H9 (cell line): ENCODE measurements at regions not wholly inside any gene's neighbourhood (a gene's known extent, or its start where the extent isn't known, plus 50 kb on each side); places are given as distances from the start of the nearest gene placed in this dataset.

ENCODE experiments used
- DNase-seq: peaks from one replicate; pipeline ENCODE4 v3.0.0-alpha.2; 2017
- H2AFZ ChIP-seq: one replicate; pipeline ENCODE4 v1.6.1; 2013; ENCODE audit warnings: mild to moderate bottlenecking, low read length, control low read depth, moderate library complexity
- H2AK5ac ChIP-seq: 2 replicates; pipeline ENCODE4 v1.6.1; 2013; ENCODE audit warnings: low read length, control low read depth, mixed read lengths; ENCODE audit not compliant: insufficient read length
- H2BK120ac ChIP-seq: one replicate; pipeline ENCODE4 v1.6.1; 2013; ENCODE audit warnings: low read depth, mild to moderate bottlenecking, low read length, control low read depth, inconsistent platforms; ENCODE audit not compliant: poor library complexity, severe bottlenecking
- H2BK12ac ChIP-seq: 2 replicates; pipeline ENCODE4 v1.6.1; 2013; ENCODE audit warnings: low read length, control low read depth, mixed read lengths, low read depth; ENCODE audit not compliant: insufficient read length
- H2BK15ac ChIP-seq: 2 replicates; pipeline ENCODE4 v1.6.1; 2013; ENCODE audit warnings: low read depth, low read length, control low read depth
- H2BK20ac ChIP-seq: one replicate; pipeline ENCODE4 v1.6.1; 2013; ENCODE audit warnings: low read depth, mild to moderate bottlenecking, low read length, control low read depth, inconsistent platforms; ENCODE audit not compliant: poor library complexity, severe bottlenecking
- H2BK5ac ChIP-seq: 2 replicates; pipeline ENCODE4 v1.6.1; 2013; ENCODE audit warnings: low read length, control low read depth, mixed read lengths; ENCODE audit not compliant: insufficient read length
- H3K14ac ChIP-seq: 2 replicates; pipeline ENCODE4 v1.6.1; 2013; ENCODE audit warnings: low read length, control low read depth; ENCODE audit not compliant: insufficient read depth
- H3K18ac ChIP-seq: 2 replicates; pipeline ENCODE4 v1.6.1; 2013; ENCODE audit warnings: low read depth, mild to moderate bottlenecking, mixed read lengths, low read length, control low read depth; ENCODE audit not compliant: insufficient read length
- H3K23ac ChIP-seq: 2 replicates; pipeline ENCODE4 v1.6.1; 2013; ENCODE audit warnings: low read length, control low read depth, mixed read lengths, low read depth; ENCODE audit not compliant: insufficient read length
- H3K23me2 ChIP-seq: 2 replicates; pipeline ENCODE4 v1.6.1; 2013; ENCODE audit warnings: low read depth, mild to moderate bottlenecking, mixed read lengths, low read length, control low read depth; ENCODE audit not compliant: insufficient read length, poor library complexity, severe bottlenecking
- H3K27ac ChIP-seq: 2 replicates; pipeline ENCODE4 v1.5.1; 2013; ENCODE audit warnings: low read length, control low read depth, mixed read lengths, low read depth; ENCODE audit not compliant: insufficient read length
- H3K27me3 ChIP-seq: 2 replicates; pipeline ENCODE4 v1.6.1; 2013; ENCODE audit warnings: low read length, control low read depth, inconsistent platforms; ENCODE audit not compliant: insufficient read depth
- H3K4ac ChIP-seq: 2 replicates; pipeline ENCODE4 v1.6.1; 2013; ENCODE audit warnings: low read depth, mild to moderate bottlenecking, control low read depth, inconsistent platforms, low read length, moderate library complexity
- H3K4me1 ChIP-seq: 2 replicates; pipeline ENCODE4 v1.6.1; 2013; ENCODE audit warnings: low read length, control low read depth, inconsistent platforms; ENCODE audit not compliant: insufficient read depth
- H3K4me2 ChIP-seq: 2 replicates; pipeline ENCODE4 v1.6.1; 2013; ENCODE audit warnings: low read length, control low read depth, mixed read lengths; ENCODE audit not compliant: insufficient read length, insufficient read depth
- H3K56ac ChIP-seq: 2 replicates; pipeline ENCODE4 v1.6.1; 2013; ENCODE audit warnings: low read depth, mild to moderate bottlenecking, mixed read lengths, low read length, control low read depth; ENCODE audit not compliant: insufficient read length
- H3K79me1 ChIP-seq: 2 replicates; pipeline ENCODE4 v1.6.1; 2013; ENCODE audit warnings: low read depth, mild to moderate bottlenecking, moderate library complexity, low read length, control low read depth, inconsistent platforms; ENCODE audit not compliant: insufficient read depth, poor library complexity, severe bottlenecking
- H3K79me2 ChIP-seq: 2 replicates; pipeline ENCODE4 v1.6.1; 2013; ENCODE audit warnings: low read length, control low read depth, inconsistent platforms; ENCODE audit not compliant: insufficient read depth
- H3K9ac ChIP-seq: 2 replicates; pipeline ENCODE4 v1.6.1; 2013; ENCODE audit warnings: low read length, control low read depth, mixed read lengths; ENCODE audit not compliant: insufficient read length; ENCODE audit errors: extremely low read depth
- H3K9me3 ChIP-seq: one replicate; pipeline ENCODE4 v1.6.1; 2013; ENCODE audit warnings: low read depth, low read length, inconsistent platforms; ENCODE audit not compliant: control insufficient read depth
- H3T11ph ChIP-seq: one replicate; pipeline ENCODE4 v1.6.1; 2013; ENCODE audit warnings: mild to moderate bottlenecking, low read length, control low read depth, inconsistent platforms
- H4K20me1 ChIP-seq: one replicate; pipeline ENCODE4 v1.6.1; 2013; ENCODE audit not compliant: control insufficient read depth, insufficient read length, insufficient read depth
- H4K5ac ChIP-seq: 2 replicates; pipeline ENCODE4 v1.6.1; 2013; ENCODE audit warnings: low read depth, mild to moderate bottlenecking, mixed read lengths, low read length, control low read depth; ENCODE audit not compliant: insufficient read length
- H4K8ac ChIP-seq: replicated peaks from 2 replicates; pipeline ENCODE4 v1.6.1; 2013; ENCODE audit warnings: low read length, control low read depth, mixed read lengths, low read depth; ENCODE audit not compliant: insufficient read length
- H4K91ac ChIP-seq: 2 replicates; pipeline ENCODE4 v1.6.1; 2013; ENCODE audit warnings: low read depth, mild to moderate bottlenecking, moderate library complexity, mixed read lengths, low read length, control low read depth; ENCODE audit not compliant: insufficient read length
- H3K27ac Mint-ChIP-seq, 3 experiments: 2 replicates in 2 of 3; 3 replicates in 1 of 3; pipeline ENCODE4 v1.8.0; 2020 to 2021; ENCODE audit warnings: mixed read lengths in 3 of 3, mild to moderate bottlenecking in 1 of 3, moderate library complexity in 1 of 3
- H3K27me3 Mint-ChIP-seq: 2 replicates; pipeline ENCODE4 v1.8.0; 2021; ENCODE audit warnings: low read depth, mild to moderate bottlenecking, moderate library complexity, mixed read lengths
- H3K36me3 Mint-ChIP-seq, 3 experiments: 2 replicates in 2 of 3; 3 replicates in 1 of 3; pipeline ENCODE4 v1.8.0; 2020 to 2021; ENCODE audit warnings: low read depth in 3 of 3, mixed read lengths in 3 of 3; ENCODE audit not compliant: insufficient read depth in 1 of 3
- H3K4me1 Mint-ChIP-seq, 2 experiments: 2 replicates each; pipeline ENCODE4 v1.8.0; 2020; ENCODE audit warnings: mixed read lengths in 2 of 2
- H3K4me3 Mint-ChIP-seq, 2 experiments: 2 replicates in 1 of 2; 3 replicates in 1 of 2; pipeline ENCODE4 v1.8.0; 2020 to 2021; ENCODE audit warnings: mild to moderate bottlenecking in 2 of 2, mixed read lengths in 2 of 2, moderate library complexity in 1 of 2
- H3K9me3 Mint-ChIP-seq, 2 experiments: 2 replicates in 1 of 2; 3 replicates in 1 of 2; pipeline ENCODE4 v1.8.0; 2020; ENCODE audit warnings: mild to moderate bottlenecking in 2 of 2, mixed read lengths in 2 of 2, moderate library complexity in 1 of 2
- WGBS: extraction: QIAGEN DNeasy Blood & Tissue Kit; methylation state at CpG from one replicate; pipeline ENCODE4 v1.1.7; 2013; ENCODE audit warnings: missing lambda C conversion rate, low lambda C conversion rate, mixed read lengths; ENCODE audit not compliant: insufficient read length; ENCODE audit errors: extremely low coverage; 5-methylcytosine and 5-hydroxymethylcytosine counted together
- TF ChIP-seq, protein P1 (sequence below): fragments of 200-600 bp; sonication (generic); conservative IDR thresholded peaks from 3 replicates; pipeline ENCODE4 v1.8.0; 2021; ENCODE audit warnings: antibody characterized with exemption, mild to moderate bottlenecking

GRCh38 chr1:68696221-68696620, 199.3 kb upstream of the DEPDC1 start:
- Mint-ChIP-seq H3K27ac (no peak overlapping the region), H3K9me3 (no peaks in the 10 kb centered on the region), H3K36me3 (no peaks in the 10 kb centered on the region), H3K4me1 (no peaks in the 10 kb centered on the region), H3K27me3 (no peaks in the 10 kb centered on the region; the same call in 1 of the 2 replicates), H3K4me3 (no peak overlapping the region)
- no peak overlapping the region for H3K27ac ChIP-seq
- H3K23ac ChIP-seq: no peak overlapping the region
- H4K8ac ChIP-seq: no peak overlapping the region
- no peak overlapping the region for H2BK15ac ChIP-seq
- no peak overlapping the region for H2BK20ac ChIP-seq
- no peak overlapping the region for H3K18ac ChIP-seq
- no CpG with 5 or more reads among the region's 3 CpGs for WGBS
- no peaks in the 10 kb centered on the region for H3K9me3 ChIP-seq
- H2AK5ac ChIP-seq: no peak overlapping the region
- H3K56ac ChIP-seq: no peak overlapping the region
- no peak overlapping the region for H3K9ac ChIP-seq
- no peak overlapping the region for H3K4me2 ChIP-seq
- no peak overlapping the region for H3K4ac ChIP-seq
- no peak overlapping the region for H3K14ac ChIP-seq
- no peaks in the 10 kb centered on the region for H3K4me1 ChIP-seq
- H2BK5ac ChIP-seq: no peak overlapping the region
- H4K5ac ChIP-seq: no peak overlapping the region
- H3K27me3 ChIP-seq: no peaks in the 10 kb centered on the region
- H4K91ac ChIP-seq: no peak overlapping the region
- H3K23me2 ChIP-seq: no peaks in the 10 kb centered on the region
- H2BK12ac ChIP-seq: no peak overlapping the region
- H2BK120ac ChIP-seq: no peak overlapping the region
- no peaks in the 10 kb centered on the region for H3K79me1 ChIP-seq
- H4K20me1 ChIP-seq: no peaks in the 10 kb centered on the region
- no peak overlapping the region for H2AFZ ChIP-seq
- no peak for DNase-seq
- TF ChIP-seq, protein P1, sequence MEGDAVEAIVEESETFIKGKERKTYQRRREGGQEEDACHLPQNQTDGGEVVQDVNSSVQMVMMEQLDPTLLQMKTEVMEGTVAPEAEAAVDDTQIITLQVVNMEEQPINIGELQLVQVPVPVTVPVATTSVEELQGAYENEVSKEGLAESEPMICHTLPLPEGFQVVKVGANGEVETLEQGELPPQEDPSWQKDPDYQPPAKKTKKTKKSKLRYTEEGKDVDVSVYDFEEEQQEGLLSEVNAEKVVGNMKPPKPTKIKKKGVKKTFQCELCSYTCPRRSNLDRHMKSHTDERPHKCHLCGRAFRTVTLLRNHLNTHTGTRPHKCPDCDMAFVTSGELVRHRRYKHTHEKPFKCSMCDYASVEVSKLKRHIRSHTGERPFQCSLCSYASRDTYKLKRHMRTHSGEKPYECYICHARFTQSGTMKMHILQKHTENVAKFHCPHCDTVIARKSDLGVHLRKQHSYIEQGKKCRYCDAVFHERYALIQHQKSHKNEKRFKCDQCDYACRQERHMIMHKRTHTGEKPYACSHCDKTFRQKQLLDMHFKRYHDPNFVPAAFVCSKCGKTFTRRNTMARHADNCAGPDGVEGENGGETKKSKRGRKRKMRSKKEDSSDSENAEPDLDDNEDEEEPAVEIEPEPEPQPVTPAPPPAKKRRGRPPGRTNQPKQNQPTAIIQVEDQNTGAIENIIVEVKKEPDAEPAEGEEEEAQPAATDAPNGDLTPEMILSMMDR: no peak
- H3K79me2 ChIP-seq: no peaks in the 10 kb centered on the region
- no peak overlapping the region for H3T11ph ChIP-seq
